ENCODE measurements at regions not wholly inside any gene's neighbourhood (a gene's known extent, or its start where the extent isn't known, plus 50 kb on each side); places are given as distances from the start of the nearest gene placed in this dataset.
"Not testable (repeated sequence)": the region's sequence is repeated elsewhere in the genome, so short reads cannot be mapped to it uniquely, and the experiment has no call there.

DNA sequence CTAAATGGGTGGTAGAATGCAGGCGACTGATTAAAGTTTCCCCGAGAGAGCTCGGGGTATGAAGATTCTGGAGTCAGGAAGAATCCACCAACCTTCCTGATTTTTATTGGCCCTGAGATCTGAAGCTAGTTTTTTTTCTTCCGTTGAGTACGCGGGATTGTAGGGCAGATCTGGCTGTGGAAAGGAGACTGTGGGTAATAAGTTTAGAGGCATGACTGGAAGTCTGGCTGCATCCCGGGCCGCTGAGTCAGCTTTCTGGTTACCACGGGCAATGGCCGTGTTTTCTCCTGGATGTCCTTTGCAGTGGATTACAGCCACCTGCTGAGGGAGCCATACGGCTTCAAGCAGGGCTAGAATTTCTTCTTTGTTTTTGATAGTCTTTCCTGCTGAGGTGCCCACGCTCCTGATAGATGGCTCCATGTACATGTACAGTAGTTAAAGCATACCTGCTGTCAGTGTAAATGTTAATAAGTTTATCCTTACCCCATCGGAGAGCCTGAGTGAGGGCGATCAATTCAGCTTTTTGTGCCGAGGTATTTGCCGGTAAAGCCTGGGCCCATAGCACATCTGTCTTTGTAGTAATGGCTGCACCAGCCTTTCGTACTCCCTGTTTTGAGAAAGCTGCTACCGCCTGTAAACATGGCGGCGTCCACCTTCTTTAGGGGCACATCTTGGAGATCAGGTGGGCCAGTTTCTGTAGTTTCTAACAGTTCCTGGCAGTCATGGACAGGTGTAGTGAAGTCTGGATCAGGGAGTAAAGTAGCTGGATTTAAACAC lies 154.0 kb downstream of the TRIM27 start:
- no peak for DNase-seq

- DNase-seq: no peak
These were observed 153.1 kb downstream of the TRIM27 start for GRCh38 chr6:28770732-28771131.

DNA sequence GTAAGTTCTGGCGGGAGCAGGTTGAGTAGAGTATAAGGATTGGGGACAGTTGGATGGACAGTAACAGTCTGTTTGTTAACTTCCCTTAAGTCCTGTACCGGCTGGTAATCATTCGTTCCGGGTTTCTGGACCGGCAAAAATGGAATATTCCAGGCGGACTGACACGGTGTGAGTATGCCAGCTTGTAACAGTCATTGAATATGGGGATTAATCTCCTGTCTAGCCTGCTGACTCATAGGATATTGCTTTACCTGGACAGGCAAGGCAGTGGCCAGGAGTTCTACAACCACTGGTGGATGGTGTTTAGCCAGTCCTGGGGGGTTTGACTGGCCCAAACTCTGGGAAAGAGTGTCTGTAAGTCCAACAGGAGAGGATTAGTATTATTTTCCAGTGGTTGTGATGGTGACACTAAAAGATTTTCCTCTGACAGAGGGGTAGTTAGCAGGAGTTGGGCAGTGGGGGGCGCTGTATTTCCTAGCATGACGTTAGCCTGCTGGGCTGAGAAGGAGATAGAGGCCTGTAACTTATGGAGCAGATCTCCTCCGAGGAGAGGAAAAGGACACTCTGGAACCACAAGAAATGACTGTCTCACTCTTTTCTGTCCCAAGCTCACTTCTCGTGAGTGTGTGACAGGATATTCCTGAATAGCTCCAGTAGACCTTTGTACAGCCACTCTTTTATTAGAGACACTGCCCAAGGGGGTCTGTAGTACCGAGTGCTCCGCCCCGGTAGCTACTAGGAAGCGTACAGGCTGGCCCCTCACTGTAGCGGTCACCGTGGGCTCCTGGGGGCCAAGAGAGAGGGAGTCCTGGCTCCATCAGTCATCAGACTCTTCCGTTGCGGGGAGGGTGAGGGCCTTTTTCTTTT lies 152.2 kb downstream of the TRIM27 start:
- DNase-seq: no peak

- DNase-seq: no peak
These were observed 151.1 kb downstream of the TRIM27 start for GRCh38 chr6:28772480-28773381.

DNA sequence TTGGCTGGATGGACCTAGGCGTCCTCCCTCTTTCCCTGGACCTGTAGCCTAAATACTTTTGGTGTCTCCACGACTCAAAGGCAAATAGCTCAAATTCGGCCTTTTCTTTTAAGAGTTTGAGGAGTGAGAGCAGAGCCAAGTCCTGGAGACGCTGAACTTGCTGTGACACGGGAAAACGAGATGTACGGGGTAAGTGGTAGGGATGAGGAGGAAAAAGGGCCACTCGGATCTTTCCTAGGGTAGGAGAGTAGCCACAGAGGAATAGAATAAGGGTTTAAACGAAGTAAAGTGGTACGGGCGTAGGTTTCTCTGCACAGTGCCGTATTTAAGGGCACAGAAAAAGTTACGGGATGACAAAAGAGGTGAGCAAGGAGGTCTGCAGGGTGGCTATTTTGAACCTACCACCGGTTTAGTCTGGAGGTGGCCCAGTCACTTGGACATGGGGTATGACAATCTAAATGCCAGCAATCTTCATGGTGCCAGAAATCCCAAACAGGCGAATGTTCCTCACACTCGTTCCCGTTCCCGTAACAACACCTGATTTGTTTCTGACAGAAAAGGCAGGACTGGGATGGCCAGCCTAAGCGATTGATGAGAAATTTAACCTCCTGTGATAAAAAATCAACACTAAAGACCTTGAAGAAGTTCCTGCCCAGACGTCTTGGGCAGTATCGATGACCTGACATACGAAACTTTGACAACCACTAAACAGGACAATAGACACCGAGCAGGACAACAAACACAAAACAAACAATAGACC lies 149.3 kb downstream of the TRIM27 start:
- no peak for DNase-seq

DNA sequence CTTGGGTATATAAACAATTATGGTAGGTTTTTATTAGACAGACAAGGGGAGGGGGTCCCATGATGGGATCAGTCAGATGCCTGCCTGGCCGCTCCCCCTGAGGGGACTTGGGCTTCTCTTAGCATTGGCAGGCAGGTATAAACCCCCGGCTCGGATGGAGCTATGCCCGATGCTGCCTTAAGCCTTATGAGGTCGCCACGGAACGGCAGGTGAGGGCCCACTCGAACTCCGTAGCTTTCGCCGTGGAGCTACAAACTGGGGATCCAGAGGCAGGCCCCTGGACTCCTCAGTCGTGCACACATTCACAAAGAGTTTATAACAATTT lies 148.8 kb downstream of the TRIM27 start:
- no peak for DNase-seq

GRCh38 chr6:28775405-28776129 lies 148.2 kb downstream of the TRIM27 start:
- no peak for DNase-seq

GRCh38 chr6:28776269-28777146 lies 147.3 kb downstream of the TRIM27 start:
- DNase-seq: no peak

DNA sequence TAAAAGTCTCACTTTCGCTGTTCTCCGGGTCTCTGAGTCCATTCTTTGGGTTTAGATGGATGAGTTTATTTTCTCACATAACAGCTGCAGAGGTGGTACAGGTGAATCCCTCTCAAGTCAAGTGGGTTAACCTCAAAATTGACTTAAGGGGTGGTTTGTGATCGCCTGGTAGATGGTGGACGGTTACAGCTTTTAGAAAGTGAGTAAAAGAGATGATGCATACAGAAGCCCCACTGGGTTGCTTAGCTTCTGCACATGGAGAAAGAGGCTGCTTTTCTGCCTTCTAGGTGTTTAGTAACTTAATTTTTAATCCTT lies 146.7 kb downstream of the TRIM27 start:
- DNase-seq: no peak

DNA sequence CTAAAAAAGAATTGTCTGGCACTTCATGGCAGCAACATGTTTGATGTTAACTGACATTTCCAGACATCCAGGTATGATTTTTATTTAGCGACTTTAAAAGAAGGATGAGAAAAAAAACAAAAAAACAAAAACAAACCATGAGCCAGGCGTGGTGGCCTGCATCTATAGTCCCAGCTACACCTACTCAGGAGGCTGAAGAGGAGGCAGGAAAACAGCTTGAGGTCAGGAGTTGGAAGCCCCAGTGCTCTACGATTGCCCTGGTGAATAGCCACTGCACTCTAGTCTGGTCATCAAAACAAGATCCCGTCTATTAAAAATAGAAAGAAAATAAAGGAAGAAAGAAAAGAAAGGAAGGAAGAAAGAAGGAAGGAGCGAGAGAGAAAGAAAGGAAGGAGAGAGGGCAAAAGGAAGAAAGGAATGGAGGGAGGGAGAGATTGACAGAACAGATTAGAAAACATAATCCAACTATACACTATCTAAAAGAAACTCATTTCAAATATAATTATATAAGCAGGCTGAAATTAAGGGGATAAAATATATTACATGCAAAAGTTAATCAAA lies 141.6 kb downstream of the TRIM27 start:
- DNase-seq: no peak

DNA sequence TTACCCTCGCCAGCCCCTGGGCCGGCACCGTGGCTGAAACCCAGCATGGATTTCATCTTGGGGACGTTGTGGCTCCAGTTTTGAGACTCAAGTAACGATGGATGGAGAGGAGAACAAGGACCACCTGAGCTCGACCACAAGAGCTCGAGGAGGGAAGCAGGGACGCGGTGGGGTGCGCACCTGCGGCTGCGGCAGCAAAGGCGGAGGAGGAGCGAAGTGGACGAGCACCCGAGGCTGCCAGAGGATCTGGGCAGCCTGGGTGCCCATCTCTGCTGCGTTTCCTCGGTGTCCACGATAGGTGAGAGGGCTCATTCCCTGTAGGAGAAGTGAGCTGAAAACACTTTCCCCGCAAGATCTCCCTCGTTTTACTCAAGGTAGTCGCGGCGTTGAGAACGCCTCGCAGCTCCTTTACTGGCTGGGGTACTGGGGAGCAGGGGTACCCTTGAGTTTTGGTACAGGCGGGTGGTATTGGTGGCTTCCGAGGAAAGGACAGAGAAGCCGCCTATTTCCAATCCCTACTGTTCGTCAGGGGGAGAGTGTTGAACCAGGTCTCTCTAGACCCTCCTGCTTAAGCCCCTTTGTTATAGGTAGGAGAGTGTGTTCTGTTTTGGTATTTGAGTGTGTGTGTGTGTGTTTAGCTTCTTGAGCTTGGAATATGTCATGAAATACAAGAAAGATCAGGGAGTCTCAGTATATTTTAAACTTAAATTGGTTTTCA lies 137.7 kb downstream of the TRIM27 start:
- no peak for DNase-seq

- DNase-seq: peak; percentile 28 to 62 (median 50)
These were observed 134.2 kb downstream of the TRIM27 start for GRCh38 chr6:28789553-28790083.

DNA sequence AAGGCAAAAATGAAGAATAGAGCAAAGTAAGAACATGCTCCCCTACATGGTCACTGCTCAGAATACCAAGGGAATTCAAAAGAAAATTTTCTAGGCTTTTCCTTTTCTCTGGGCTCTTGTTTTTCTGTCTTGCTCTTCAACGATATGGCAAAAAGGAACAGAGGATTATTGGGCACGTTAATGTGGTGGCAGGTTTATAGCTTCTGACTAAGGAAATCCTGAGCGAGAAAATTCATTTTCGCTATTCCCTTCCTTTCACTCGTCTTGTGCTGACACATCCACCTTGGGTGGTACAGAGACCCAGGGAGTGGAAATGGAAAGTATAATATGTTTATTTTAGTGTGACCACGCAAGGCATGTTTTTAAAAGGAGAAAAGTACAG lies 132.8 kb downstream of the TRIM27 start:
- no peak for DNase-seq

- no peak for DNase-seq
These were observed 129.4 kb downstream of the TRIM27 start for GRCh38 chr6:28794175-28795002.

GRCh38 chr6:28800647-28801046 lies 123.1 kb downstream of the TRIM27 start:
- DNase-seq: not testable (repeated sequence)

- no peak for DNase-seq
These were observed 121.1 kb downstream of the TRIM27 start for GRCh38 chr6:28802417-28803336.

DNA sequence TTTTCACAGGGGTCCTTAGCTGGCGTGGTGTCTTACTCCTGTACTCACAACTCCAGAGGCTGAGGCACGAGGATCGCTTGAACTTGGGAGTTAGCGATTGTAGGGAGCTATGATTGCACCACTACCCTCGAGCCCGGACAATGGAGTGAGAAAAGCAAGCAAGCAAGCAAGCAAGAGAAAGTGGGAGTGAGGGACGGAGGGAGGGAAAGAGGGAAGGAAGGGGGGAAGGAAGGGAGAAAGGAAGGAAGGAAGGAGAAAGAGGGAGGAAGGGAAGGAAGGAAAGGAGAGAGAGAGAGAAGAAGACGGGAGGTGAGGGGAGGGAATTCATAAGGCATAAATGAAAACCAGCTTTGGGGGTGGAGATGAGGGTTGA lies 120.5 kb downstream of the TRIM27 start:
- no peak for DNase-seq
